SH-SY5Y (cell line): ENCODE measurements at regions not wholly inside any gene's neighbourhood (a gene's known extent, or its start where the extent isn't known, plus 50 kb on each side); places are given as distances from the start of the nearest gene placed in this dataset.

ENCODE experiments used
- GATA2 ChIP-seq: IDR thresholded peaks from 2 replicates; pipeline ENCODE4 v1.6.1; 2011; ENCODE audit warnings: mild to moderate bottlenecking, low read depth, low read length
- GATA3 ChIP-seq: IDR thresholded peaks from 2 replicates; pipeline ENCODE4 v1.6.1; 2011; ENCODE audit warnings: low read depth, mild to moderate bottlenecking, low read length, moderate library complexity

DNA sequence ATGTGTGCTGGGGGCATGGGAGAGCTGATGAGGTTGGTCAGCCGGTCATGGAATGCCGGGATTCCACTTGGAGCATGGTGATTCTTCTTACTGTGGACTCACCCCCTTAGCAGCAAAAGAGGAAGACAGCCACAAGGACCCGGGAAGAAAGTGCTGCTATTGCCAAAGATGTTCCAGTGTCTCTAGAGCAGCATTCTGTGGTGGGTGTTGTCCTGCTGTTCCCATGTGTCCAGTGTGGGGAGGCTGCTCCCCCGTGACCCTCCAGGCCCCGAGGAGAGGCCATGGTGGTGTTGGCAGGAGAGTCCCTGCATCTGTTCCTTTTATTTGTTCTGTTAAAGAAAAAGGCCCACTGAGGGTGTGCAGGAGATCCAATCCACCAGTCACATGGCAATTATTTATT lies 499.4 kb downstream of the RPS24 start:
- no peak for TF ChIP-seq GATA2
- no peak for TF ChIP-seq GATA3
